SKM-1 (cell line): ENCODE measurements at regions not wholly inside any gene's neighbourhood (a gene's known extent, or its start where the extent isn't known, plus 50 kb on each side); places are given as distances from the start of the nearest gene placed in this dataset.
"Not testable (repeated sequence)": the region's sequence is repeated elsewhere in the genome, so short reads cannot be mapped to it uniquely, and the experiment has no call there.

Experiments used
- DNase-seq: peaks from one replicate; lab custom pipeline; 2025; ENCODE audit not compliant: unreplicated experiment; lab: John Stamatoyannopoulos, UW

DNA sequence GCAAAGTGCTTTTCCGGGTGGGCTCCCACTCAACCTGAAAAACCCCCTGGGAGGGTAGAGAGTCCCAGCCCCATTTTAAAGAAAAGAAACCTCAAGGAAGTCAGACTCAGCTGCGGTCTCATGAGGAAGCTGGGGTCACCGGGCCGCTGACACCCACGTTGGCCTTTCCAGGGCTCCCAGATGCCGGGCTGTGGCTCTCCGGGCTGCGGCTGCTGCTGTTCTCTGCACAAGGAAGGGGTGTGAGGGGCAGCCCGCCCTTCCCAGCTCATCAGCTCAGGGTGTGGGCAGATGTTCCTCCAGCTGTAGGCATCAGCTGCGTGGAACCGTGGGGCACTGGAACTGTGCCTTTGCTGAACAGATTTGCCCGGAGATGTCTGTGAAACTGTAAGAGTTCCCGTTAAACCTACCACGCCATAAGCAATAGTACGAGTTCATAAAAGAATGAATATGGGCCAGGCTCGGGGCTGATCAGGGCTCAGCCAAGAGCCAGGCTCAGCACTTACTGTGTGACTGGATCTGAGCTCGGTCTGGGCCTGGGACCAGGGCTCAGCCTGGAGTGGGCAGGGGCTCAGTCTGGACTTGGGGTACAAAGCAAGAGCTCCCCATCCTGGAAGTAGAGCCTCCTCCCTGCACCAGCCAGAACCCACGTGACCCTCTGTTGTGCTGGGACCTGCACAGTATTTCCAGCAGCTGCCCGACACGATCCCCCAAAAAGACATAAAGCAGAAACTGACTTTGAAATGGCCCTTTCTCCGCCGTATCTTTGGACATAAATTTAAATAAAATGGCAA, 130.2 kb upstream of the PPP1R26 start:
- no peak for DNase-seq

DNA sequence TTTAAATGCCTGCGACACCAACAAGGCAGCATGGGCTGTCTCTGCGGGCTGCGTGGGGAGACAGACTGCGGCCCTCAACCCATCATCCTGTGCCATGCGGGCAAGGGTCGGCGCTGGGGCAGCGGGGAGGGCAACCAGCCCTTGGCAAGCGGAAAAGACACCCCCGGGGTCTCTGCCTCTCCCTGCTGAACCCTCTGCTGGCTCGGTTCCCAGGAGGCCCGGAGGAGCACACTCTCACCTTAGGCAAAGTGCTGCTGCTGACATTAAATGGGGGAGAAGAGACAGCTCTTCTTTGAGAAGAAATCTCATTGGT, 129.6 kb upstream of the PPP1R26 start:
- no peak for DNase-seq

DNA sequence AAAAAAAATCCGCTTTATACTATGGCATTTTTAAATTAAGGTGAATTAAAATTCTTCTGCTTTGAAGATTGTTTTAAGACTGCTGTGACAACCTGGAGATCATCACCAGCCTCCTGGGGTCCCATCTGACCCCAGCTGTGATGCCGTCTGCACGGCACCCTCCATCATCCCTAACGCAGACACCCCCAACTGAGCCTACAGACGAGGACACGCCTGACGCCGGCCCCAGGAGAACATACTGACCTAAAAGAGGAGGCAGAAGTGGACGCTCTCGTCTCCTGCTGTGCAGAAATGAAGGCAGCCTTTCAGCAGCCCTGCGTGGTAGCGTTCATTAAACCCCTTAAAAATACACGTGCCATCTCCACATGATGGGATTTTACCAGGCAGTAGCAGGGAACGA, 125.6 kb upstream of the PPP1R26 start:
- DNase-seq = no peak

DNA sequence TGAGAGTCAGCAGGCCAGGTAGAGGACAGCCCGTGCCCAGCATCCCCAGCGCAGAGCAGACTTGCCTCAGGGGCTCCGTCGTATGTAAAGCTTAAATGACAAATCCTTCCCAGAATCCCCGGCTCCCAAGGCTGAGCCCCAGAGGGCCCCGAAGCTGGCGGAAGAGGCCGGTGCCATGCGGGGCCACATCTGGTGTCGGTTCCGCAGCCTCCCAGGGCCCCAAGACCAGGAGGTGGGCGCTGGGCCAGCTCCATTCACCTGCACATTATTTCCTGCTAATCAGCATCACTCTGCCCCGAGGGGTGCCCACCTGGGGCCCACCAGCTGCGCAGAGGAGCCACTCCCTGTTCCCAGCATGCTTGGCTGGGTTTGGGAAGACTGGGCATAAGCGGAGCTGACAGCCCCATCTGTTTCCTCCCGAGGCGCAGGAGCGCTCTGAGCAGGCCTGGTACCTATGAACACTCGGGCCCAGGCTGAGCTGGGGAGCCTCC, 124.0 kb upstream of the PPP1R26 start:
- DNase-seq = no peak

DNA sequence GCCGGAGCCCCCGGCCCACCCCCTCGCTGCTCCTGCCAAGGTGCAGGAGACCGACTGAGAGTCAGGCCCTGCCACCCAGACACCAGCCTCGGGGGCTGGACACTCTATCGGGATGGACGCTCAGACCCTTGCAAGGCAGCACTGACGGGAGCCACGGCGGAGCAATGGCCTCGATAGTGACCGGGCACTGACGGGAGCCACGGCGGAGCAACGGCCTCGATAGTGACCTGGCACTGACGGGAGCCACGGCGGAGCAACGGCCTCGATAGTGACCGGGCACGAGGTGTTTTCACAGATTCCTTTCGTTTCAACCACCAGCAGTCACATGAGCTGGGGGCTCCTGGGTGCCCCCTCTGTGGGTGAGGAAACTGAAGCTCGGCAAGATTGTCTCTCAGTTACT, 123.6 kb upstream of the PPP1R26 start:
- DNase-seq = no peak

DNA sequence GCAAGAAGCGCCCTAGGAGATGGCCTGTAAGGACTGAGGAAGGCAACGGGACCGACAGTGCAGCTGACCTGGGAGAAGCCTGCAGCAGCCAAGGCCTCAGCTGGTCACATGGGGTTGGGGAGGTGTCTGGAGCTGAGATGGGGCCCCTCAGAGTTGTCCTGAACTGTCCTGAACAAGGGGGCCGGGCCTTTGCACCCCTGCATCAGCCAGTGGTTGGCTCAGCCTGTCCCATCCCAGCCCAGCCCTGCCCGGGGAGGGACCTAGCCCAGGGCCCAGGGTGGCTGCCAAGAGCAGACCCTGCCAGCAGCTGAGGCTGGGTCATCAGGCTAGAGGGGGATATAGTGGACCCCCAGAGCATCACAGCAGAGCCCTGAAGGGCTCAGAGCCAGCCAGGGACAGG, 122.8 kb upstream of the PPP1R26 start:
- DNase-seq = no peak

DNA sequence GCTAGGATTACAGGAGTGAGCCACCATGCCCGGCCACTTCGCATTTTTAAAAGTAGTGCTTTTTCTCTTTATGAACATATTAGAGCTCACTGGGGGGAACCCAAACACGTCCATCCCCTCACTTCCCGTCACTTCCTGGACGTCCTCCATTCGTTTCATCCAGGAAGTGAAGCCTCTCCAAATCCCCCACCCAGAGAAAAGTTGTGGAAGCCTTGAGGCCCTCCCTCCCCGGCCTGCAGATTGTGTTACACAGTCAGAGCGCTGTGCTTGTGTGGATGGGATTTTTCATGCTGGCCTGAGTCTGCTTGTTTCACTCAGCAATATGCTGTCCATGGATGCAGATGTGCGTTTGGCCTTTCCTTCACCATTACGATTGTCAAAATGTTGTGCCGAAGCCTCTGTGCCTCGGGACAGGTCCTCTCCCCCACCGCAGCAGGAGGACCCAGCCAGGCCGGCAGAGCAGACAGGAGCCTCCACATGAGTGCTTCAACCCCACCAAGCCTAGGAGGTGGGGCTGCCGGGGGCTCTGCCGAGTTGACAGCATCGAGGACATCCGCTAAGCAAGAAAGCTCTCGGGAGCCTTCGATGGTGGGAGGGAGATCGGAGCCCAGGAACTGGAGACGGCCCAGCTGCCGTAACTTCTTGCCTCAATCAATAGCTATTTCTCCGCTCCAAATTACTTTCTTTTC, 121.6 kb upstream of the PPP1R26 start:
- DNase-seq = no peak

DNA sequence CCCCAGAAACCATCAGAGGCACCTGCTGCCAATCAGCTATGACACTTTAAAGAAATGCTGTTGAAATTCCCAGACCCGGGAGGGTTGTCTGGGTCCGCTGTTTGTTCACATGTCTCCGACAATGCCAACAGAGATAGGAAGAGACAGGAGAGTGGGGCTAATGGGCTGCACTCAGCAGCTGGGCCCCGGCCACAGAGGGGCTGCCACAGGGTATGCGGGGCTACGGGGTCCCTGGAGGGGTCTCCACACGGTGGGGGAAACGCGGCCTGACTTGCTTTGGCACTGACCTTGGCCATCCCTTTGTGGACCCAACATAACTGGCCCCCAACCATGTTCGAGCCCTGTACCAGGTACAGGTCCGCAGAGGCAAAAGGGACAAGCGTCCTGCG, 121.0 kb upstream of the PPP1R26 start:
- no peak for DNase-seq

DNA sequence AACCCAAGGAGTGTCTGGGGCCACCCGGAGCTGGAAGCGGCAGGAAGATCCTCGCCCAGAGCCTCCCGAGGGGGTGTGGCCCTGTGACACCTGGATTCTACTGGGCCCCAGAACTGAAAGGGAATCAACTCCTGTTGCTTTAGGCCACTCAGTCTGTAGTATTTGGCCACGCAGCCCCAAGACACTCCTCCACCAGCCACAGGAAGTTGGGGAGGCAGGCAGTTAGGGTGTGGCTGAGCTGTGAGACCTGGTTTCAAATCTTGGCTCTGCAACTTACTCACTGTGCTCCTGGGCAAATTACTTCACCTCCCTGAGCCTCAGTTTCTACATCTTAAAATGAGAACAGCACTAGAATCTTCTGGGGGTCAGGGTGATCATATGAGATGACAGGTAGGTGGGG, 119.8 kb upstream of the PPP1R26 start:
- DNase-seq = no peak

DNA sequence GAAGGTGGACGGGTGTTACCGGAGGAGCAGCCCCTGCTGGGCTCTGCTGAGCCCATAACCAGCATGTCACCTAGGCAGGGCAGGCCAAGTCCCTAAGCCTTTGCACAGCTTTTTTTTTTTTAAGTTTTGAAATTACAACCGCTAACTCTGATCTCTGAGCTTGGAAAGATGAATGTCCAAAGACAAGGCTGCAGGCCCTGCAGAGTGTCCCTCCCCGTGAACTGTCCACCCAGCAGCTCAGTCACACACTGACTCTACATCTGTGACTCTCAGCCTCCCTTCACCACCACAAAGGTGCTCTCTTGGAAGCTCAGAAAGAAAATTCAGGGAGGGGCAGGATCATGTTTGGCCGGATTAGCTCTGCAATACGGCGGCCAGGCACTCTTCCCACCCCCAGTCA, 119.0 kb upstream of the PPP1R26 start:
- no peak for DNase-seq

DNA sequence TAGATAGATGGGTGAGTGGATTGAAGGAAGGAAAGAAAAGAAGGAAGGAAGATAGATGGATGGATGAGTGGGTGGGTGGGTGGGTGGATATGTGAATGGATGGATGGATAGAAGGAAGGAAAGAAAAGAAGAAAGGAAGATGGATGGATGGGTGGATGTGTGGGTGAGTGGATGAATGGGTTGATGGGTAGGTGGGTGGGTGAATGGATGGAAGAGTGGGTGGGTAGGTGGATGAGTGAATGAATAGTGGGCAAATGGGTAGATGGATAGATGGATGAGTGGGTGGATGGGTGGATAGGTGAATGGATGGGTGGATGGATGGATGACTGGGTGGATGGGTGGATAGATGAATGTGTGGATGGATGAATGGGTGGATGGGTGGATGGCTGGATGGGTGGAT, 117.9 kb upstream of the PPP1R26 start:
- not testable (repeated sequence) for DNase-seq

DNA sequence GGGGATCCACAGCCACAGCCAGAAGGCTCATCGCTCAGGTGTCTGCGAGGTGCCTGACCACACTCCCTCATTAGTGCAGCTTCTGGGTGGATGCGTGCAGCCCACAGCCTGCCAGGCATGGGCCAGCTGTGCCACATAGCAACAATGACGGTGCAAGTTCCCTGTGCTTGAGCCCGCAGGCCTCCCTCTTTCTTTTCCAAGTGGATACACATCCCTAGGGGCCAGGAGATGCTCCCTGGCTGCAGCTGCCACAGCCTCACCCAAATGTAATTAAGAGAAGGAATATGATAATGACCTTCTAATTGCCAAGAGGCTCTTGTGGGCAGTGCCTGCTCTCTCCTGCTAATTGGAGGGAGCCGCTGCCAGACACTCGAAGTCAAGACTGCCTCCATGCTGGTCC, 116.0 kb upstream of the PPP1R26 start:
- no peak for DNase-seq

DNA sequence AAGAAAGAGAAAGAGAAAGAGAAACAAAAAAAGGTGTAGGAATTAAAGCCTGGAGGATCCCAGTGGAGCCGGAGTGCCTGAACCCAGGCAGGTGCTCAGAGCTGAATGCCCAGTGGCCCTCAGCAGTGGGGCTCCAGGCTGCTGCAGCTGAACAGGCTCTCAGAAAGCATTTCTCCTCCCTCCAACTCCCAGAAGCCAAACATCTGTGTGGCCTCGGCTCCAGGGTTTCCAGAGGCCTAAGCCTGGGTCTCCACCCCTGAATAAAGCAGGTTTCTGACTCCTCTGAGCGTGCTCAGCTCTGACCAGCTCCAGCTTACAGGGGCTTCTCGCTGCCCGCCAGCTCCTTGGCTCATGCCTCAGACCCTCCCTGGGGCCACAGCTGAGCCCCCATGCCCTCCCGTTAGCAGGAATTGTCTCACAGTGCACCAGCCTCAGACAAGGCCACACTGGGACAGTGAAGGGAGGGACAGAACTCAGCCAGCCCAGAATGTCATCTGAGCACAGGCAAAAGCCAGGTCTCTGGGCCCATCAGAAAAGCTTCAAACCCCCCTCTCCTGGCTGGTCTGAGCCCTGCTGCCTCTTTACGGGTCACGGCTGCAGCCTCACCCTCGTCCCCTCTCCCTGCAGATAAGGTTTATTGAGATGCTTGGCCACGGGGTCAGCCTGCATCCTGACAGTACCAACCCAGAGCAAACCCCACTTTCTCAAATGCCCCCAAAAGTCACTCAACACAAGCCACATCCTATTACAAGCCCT, 114.4 kb upstream of the PPP1R26 start:
- no peak for DNase-seq

DNA sequence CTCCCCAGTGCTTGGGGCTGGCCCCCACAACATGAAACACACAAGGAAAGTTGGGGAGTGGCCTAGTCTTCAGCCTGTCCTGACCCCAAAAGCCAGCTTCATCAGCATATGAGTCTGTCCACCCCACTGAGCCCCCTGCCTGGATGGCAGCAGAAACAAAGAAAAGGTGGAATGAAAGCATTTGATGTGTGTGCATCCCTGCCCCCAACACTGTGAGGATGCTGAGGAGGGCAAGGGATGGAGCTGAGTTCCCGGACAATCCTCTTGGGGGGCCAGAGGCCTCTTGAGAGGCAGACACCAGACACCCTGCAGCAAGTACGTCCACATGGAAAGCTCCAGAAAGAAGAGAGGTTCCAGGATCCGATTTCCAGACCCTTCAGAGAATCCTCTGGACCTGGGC, 113.5 kb upstream of the PPP1R26 start:
- DNase-seq = no peak

DNA sequence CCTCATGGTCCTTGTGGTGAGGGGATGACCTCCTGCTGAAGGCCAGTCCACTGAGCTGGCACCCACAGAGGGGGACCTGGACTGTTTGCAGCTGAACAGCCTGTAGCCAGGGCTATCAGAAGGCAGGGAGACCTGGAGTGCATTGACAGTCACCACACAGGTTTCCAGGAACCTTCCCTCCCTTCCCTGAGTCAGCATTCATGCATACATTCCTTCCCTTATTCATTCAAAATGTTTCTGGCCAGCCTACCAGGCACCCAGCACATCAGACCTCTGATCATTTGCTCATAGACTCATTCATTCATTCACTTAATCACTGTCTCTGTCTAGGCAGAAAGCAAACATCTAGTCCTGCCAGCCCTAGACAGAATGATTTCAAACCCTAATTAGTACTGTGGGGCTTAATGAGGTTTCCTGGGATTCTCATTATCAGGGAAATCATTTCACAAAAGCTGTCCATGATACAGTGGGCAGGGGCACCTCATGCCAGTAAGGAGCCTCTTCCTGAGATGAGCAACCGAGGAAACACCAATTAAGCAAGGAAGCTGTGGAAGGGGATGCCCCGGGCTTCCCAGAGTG, 110.1 kb upstream of the PPP1R26 start:
- no peak for DNase-seq

DNA sequence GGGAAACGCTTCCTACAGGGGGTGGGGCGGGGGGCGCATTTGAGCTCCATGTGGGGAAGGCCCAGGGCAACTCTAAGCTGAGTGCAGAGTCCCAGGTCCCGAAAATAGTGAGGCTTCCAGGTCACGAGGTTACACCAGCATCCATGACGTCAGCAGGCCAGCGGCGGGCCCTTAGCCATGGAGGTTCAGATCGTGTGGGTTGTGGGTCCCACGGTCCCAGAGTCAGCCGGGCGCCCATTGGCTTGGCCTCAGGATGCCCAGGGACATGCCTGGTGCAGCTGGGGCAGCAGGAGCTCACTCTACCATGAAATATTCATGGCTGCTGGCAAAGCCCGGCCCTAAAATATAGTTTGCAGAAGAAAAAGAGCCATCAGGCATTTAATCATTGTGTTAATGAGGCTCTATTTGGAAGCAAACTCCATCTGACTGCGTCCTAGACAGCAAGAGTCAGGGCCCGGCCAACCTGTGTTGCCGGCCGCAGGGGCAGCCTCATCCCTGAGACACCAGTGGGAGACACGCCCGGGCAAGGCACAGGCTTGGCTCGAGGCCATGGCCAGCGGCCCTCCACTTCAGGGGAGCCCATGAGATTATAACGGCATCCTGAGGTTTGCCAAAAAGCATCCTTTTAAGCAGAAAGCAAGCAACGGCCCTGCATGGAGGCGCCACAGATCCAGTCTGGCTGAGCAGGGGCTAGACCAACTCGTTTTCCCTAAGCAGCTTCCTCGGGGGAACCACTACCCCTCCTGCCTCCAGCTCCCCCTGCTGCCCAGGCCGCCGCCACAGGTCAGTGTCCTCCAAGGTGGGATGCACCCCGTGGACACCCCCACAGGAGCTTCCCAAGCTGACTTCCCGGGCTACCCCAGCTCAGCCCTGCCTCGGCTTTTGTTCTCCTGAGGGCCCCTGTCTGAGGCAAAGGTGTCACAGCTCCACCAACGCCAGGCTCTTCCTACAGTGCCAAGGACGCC, 108.9 kb upstream of the PPP1R26 start:
- DNase-seq = no peak

DNA sequence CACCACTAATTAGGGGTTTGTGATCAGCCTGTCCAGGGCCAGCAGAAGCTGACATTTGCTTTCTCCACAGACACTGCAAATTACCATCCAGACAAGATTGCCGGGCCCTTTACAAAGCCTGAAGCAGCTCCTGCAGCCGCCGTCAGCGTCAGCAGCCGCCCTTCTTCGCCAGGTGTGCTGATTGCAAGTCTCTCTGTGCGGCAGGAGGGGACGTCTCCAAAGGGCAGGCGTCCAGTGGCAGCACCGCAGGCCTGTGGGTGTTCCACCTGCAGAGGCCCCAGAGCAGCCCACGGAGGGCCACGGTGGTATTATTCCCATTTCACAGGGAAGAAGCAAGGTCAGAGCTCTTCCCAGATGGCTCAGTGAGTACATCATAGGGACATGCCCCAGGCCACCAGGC, 108.0 kb upstream of the PPP1R26 start:
- DNase-seq = no peak

DNA sequence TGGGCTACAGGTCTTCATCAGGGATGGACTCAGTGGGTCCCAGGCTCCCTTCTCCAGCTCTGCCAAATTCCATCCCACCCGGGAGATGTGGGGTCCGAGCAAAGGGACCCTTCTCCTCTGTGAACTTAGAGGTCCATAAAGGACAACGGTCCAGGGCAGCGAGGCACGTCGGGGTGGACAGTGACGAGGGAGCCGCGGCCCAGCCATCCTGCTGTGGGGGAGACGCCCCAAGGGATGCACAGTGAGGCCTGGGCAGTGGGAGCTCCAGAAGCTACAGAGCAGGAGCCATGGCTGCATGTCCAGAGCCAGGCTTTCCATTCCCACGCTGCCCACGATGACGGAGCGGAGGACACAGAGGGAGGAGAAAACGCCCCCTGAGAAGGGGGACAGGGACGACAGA, 107.5 kb upstream of the PPP1R26 start:
- DNase-seq = no peak

DNA sequence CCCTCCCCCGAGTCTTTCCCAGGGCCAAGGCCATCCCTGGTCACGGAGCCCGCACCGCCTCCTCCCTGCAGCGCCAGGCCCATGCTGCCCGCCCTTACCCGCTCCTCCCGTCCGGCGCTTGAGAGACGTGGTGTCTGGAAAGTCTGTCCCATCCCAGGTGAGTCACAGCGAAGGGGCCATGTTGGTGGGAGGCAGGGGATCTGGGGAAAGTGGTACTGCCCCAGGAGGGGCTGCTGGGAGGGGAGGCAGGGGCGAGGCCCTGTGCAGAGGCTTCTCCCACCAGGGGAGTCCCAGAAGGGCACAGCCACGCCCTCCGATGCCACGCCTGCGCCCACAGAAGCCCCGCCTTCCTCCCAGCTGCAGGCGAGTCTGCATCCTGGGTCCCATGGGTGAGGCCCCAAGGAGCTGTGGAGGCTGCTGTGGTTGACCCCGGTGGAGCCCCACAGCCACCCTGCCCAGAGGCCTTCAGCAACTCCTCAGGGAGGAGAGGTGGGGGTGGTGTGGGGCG, 107.0 kb upstream of the PPP1R26 start:
- no peak for DNase-seq

DNA sequence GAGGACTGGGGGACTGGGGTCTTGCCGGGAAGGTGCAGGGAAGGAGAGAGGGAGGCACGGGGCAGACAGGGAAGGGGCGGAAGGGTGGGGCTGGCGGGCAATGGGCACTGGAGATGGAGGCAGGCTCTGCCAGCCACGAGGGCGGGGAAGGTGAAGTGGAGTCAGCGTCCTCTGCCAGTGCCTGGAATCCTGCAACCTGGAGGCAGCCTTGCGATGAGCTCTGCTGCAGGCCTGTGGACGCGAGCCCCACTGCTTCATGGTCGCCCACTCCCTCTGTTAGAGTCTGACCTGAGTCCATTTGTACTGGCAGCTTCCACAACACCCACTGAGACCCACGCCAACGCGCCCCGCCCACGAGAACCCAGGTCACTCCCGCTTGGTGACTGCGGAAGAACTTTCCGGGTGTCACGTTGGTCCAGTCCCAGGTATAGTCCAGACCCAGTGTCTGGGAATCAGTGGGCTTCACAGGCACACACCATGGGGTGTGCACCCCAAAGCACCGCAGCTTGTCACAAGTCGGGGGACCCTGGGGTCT, 106.4 kb upstream of the PPP1R26 start:
- no peak for DNase-seq
